ENCODE measurements at regions not wholly inside any gene's neighbourhood (a gene's known extent, or its start where the extent isn't known, plus 50 kb on each side); places are given as distances from the start of the nearest gene placed in this dataset.

DNA sequence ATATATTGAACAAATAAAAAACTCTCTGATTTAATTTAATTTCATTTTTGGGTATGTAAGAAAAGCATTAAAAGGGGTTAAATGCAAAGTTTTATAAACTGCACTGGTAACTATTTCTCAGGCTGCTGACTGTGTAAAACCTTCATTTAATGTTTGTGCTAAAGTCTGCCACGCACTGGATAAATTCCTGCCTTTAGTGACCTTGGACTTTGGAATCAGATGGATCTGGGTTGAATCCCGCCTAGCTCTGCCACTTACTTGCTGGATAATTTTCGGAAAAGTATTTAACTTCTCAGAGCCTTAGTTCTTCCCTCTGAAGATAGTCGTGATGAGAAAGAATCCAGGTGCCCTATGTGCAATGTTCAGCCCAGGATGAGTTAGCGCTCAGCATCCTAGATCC, 58.6 kb downstream of the RASL11A start:
- TF ChIP-seq, protein P1, sequence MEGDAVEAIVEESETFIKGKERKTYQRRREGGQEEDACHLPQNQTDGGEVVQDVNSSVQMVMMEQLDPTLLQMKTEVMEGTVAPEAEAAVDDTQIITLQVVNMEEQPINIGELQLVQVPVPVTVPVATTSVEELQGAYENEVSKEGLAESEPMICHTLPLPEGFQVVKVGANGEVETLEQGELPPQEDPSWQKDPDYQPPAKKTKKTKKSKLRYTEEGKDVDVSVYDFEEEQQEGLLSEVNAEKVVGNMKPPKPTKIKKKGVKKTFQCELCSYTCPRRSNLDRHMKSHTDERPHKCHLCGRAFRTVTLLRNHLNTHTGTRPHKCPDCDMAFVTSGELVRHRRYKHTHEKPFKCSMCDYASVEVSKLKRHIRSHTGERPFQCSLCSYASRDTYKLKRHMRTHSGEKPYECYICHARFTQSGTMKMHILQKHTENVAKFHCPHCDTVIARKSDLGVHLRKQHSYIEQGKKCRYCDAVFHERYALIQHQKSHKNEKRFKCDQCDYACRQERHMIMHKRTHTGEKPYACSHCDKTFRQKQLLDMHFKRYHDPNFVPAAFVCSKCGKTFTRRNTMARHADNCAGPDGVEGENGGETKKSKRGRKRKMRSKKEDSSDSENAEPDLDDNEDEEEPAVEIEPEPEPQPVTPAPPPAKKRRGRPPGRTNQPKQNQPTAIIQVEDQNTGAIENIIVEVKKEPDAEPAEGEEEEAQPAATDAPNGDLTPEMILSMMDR (IDR thresholded peaks at IDR 0.05 in 8 of 11, conservative IDR thresholded peaks at IDR 0.05 in 3 of 11): no peak
- TF ChIP-seq POLR2A (IDR thresholded peaks at IDR 0.05): no peak
- no peak for TF ChIP-seq POLR2AphosphoS5 (IDR thresholded peaks at IDR 0.05)

Data from spleen (tissue), 7 donors.